GM19468 (cell line): ENCODE measurements at regions not wholly inside any gene's neighbourhood (a gene's known extent, or its start where the extent isn't known, plus 50 kb on each side); places are given as distances from the start of the nearest gene placed in this dataset.

ENCODE experiments used
- ATAC-seq: cut with Tn5 transposase; IDR thresholded peaks from one replicate; pipeline ENCODE4 v1.9.1; 2021; ENCODE audit warnings: mild to moderate bottlenecking, moderate library complexity, moderate number of reproducible peaks; ENCODE audit not compliant: unreplicated experiment; ENCODE audit errors: extremely low read depth

GRCh38 chr7:20026762-20027161 is 190.4 kb downstream of the MACC1 start:
- no peak for ATAC-seq

GRCh38 chr7:20021831-20022230 is 195.4 kb downstream of the MACC1 start:
- ATAC-seq, result peak; percentile 65

DNA sequence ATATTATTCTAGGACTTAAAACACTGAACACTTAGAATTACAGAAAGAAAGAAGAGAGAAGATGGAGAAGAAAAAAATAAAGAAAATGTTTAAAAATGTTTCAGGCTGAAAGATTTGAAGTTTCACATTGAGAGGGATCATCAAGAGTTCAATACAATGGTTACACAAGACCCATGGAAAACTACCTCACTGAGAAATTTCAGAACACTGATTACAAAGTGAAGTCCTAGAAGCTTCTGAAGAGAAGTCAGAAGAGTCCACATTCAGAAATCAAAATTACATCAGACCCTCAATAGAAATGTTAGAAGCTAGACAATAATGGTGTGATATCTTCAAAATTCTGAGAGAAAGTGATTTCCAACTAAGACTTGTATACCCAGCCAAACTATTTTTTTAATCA is 196.1 kb downstream of the MACC1 start:
- ATAC-seq, result no peak

DNA sequence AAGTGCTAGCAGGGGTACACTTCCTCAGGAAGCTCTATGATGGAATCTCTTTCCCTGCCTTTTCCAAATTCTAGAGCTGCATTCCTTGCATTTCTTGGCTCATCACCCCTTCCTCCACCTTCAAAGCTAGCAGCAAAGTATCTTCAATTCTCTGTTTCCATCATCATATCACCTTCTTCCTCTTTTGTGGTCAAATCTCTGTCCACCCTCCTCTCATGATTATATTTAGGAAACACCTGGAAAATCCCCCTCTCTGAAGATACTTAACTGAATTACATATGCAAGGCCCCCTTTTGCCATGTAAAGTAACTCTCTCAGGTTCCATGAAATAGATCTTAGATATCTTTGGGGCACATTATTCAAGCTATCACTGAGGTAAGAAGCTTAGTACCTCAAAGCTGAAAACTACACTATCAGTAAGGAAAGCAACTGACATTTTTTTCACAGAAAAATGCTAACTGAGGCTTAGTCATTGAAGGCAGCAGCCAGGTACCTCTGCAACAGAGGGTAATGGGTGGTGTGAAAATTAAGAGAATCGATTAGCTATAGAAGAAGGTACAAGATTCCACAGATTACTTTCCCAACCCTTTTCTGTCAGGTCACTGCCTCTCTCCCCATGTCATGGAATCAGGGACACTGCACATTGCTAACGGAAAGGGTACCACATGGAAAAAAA is 197.3 kb downstream of the MACC1 start:
- ATAC-seq, result peak; percentile 47

DNA sequence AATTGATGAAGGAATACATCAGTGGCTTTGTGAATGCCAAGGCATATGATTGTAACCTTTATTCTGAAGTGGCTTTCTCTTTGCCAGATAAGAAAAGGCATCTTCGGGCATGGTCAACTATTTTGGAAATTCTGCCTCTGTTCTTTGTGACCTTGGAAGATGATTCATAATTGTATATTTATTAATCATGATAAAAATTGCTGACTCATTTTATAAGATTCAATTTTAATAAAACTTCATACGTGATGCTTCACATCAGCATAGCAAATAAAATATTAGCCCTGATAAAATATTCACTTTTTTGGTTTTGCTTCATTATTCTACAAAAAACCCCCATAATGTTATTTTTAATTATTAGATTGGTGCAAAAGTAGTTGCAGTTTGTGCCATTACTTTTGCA is 200.5 kb downstream of the MACC1 start:
- no peak for ATAC-seq

DNA sequence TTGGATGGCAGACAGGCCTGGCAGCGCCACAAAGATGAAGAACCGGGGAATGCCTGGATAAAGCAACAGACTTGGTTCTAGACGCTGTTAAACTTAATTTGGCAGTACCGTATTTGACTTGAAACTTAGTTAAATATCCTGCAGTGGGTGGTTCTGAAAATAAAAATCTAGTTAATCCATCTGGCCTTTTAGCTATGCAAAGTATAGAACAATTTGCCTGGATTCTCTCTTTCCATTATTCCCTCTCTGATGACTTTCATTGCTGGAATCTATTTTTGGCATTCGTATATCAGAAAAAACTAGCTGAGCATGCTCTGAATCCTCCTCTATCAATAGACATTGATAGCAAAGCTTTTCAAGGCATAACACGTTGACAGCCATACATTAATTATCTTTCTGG is 203.6 kb downstream of the MACC1 start:
- no peak for ATAC-seq

DNA sequence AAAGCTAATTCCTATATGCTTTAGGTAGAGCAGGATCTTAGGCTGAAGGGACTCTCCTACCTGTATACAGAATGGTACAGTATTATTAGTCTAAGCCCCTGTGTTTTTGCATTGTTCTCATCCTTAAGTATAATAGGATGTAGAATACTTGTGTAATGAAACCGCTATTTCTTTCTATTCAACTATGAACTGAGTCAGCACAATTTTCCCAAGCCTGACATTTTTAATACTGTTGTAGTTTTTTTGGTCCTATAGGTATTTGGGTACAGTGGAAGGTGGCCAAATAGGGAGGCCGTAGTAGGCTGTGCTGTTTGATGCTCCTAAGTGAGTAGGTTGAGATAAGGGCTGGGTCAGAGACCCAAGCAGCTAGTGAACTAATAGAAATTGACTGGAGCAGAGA is 205.1 kb downstream of the MACC1 start:
- ATAC-seq, result no peak

- no peak for ATAC-seq
Observed at GRCh38 chr7:20010877-20011276, 206.3 kb downstream of the MACC1 start.

DNA sequence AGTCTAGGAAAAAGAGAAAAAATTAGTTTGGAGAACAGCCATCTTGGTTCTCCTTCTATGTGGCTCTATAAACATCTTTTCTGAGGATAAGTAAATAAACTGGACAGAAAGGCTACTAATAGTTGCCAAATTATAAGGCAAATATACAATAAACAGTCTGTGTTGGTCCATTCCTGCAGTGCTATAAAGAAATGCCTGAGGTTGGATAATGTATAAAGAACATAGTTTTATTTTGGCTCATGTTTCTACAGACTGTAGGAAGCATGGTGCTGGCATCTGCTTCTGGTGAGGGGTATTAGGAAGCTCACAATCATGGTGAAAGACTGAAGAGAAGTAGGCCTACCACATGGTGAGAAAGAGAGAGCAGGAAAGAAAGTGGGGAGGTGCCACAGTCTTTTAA is 209.7 kb downstream of the MACC1 start:
- ATAC-seq, result no peak

GRCh38 chr7:20005081-20005480 is 212.1 kb downstream of the MACC1 start:
- ATAC-seq, result no peak

- ATAC-seq, result no peak
Observed at GRCh38 chr7:19999681-20000080, 217.5 kb downstream of the MACC1 start.

- no peak for ATAC-seq
Observed at GRCh38 chr7:19991936-19992335, 218.5 kb upstream of the TMEM196 start.

- ATAC-seq, result no peak
Observed at GRCh38 chr7:19989906-19990305, 216.5 kb upstream of the TMEM196 start.

DNA sequence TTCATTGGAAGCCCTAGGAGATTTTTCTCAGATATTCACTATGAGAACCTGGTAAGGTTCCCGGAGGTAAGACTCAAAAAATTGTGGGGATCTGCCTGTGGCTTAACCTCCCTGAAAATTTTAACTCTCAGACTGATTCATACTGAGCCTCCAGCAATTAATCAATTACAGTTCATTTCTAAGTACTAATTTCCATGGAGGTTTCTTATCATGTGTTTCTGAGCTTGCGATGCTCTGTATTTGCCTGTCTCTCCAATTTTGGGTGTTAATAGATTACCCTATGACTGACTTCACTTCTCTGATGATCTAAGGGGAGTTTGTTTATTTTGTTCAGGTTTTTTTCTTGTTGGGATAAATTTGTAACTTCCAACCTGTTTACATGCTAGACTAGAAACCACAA is 215.4 kb upstream of the TMEM196 start:
- no peak for ATAC-seq

DNA sequence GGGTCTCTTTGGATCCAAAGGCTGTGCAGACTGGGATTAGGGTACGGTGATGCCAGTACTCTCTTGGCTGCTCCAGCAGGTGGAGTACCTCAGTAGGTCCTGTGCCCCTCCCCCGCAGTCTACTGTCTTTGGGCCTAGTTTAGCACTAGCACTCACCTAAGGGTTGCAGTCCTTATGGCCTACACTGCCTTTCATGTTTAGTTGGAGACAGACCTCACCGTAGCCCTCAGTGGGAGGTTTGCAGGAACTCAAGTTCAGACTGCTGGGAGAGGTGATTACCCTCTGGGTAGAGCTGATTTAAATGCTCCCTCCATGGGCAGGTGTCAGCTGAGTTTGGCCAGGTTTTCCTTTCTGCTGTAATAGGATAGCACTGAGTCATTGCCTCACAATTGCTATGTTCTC is 210.8 kb upstream of the TMEM196 start:
- ATAC-seq, result no peak

DNA sequence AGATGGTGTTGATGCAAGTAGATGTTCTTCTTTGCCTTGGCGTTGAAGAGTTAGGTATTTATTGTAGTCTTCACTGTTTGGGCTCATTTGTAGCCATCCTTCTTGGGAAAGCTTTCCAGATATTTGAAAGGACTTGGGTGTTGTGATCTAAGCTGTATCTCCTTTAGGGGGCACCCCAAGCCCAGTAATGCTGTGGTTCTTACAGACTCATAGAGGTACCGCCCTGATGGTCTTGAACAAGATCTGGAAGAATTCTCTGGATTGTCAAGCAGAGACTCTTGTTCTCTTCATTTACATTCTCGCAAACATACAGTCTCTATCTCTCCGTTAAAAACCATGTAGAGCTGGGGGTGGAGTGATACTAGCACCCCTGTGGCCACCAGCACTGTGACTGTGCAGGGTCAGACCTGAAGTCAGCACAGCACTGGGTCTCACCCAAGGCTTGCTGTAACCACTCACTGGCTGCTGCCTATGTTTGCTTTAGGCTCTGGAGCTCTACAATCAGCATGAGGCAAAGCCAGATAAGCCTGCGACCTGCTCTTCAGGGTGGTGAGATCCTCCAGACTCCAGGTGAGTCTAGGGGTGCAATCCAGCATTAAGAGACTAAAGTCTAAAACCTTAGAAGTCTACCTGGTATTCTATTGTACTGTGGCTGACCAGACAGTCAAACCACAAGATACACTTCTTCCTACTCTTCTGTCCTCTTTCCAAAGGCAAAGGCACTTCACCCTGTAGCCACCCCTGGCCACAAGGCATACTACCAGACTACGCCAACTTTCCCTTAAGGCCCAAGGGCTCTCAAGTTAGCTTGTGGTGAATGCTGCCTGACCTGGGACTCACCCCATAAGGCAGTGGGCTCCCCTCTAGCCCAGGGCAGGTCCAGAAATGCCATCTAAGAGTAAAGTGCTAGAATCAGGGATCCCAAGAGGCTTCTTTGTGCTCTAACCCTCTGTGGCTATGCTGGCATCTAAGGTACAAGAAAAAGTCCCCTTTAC is 209.7 kb upstream of the TMEM196 start:
- no peak for ATAC-seq

DNA sequence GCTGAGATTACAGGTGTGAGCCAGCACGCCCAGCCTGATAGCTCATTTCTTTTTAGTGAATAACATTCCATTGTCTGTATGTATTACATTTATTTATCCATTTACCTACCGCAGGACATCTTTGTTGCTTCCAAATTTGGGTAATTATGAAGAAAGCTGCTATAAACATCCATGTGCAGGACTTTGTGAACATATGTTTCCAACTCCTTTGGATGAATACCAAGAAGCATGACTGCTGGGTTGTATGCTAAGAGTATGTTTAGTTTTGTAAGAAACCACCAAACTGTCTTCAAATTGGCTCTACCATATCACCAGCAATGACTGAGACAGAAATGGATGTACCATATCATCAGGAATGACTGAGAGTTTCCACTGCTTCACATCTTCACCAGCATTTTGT is 200.2 kb upstream of the TMEM196 start:
- ATAC-seq, result no peak

- no peak for ATAC-seq
Observed at GRCh38 chr7:19972876-19973275, 199.5 kb upstream of the TMEM196 start.

- no peak for ATAC-seq
Observed at GRCh38 chr7:19971956-19972355, 198.5 kb upstream of the TMEM196 start.

- ATAC-seq, result no peak
Observed at GRCh38 chr7:19970514-19970913, 197.1 kb upstream of the TMEM196 start.

DNA sequence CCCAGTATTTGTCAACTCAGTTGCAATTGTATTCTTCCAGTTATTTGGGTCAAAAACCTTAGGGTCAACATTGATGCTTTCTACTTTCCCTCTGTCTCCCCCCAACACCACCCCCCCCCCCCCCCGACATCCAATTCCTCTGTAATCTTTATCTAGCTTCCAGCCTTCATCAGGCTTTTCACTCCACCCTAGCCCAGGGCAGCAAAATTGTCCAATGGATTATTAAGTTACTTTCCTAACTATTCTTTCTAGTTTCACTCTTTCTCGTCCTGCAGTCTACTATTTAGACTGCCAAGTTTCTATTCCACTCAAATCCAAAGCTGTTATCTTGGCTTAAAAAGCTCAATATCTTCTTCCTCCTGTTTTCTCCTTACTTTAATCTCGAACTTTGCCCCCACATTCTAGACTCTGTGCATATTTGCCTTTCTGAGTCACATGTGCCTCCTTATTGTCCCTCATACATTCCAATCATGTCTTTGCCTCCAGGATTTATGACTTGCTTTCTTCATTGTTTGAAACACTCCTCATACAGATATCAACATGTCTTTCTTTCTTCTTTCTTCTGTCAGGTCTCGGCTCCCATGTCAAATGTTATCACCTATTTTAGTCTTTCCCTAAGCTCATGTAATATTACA is 196.6 kb upstream of the TMEM196 start:
- no peak for ATAC-seq
